ENCODE measurements at regions not wholly inside any gene's neighbourhood (a gene's known extent, or its start where the extent isn't known, plus 50 kb on each side); places are given as distances from the start of the nearest gene placed in this dataset.

DNA sequence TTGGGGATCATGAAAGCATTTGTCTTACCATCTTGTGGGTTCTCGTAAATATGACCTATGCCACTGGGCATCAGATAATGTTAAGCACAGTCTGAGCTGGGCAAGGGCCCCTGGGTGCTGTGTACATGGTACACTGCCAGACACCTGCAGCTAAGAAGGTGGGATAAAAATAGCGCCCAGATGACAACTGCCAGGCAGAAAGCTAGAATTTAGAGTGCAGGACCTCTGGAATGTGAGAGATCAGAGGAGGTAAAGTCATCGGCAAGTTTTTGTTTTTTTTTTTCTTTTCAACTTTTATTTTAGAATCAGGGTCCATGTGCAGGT lies 53.8 kb upstream of the CYRIA start:
- Histone ChIP-seq H2AFZ (replicated peaks) (no peak overlapping the region), H3K27me3 (no peaks in the 10 kb centered on the region), H3K36me3 (no peaks in the 10 kb centered on the region), H3F3A (ENCODE audit: low read depth) (no peaks in the 10 kb centered on the region), H3K9ac (no peak overlapping the region), H3K4me2 (no peak overlapping the region), H3K4me3 (no peak overlapping the region), H3K9me3 (ENCODE audit: low read depth) (no peaks in the 10 kb centered on the region), H3K79me2 (ENCODE audit: low read depth) (no peaks in the 10 kb centered on the region), H3K27ac (no peak overlapping the region), H4K20me1 (ENCODE audit: low read depth) (no peaks in the 10 kb centered on the region), H3K4me1 (peaks cover 4% of the 10 kb centered on the region)
- no peaks in the 10 kb centered on the region for H3K36me3 Mint-ChIP-seq
- no peak overlapping the region for H3K4me3 Mint-ChIP-seq
- H3K27me3 Mint-ChIP-seq (ENCODE audit: insufficient read depth, low read depth) = peaks cover 9% of the 10 kb centered on the region
- TF ChIP-seq EZH2 (IDR thresholded peaks at IDR 0.05) = no peak
- TF ChIP-seq CTCF (IDR thresholded peaks at IDR 0.05) = no peak
- TF ChIP-seq EZH2phosphoT487 (IDR thresholded peaks at IDR 0.05) = no peak
- no peak for DNase-seq (ENCODE audit: low spot score)
- no peak overlapping the region for H3K27ac Mint-ChIP-seq
- no peaks in the 10 kb centered on the region for H3K9me3 Mint-ChIP-seq
- peaks cover 2% of the 10 kb centered on the region for H3K4me1 Mint-ChIP-seq

GRCh38 chr2:16718576-16719484 lies 53.2 kb upstream of the CYRIA start:
- Histone ChIP-seq H3K27me3 (no peaks in the 10 kb centered on the region), H3K36me3 (no peaks in the 10 kb centered on the region), H3K4me1 (no peaks in the 10 kb centered on the region), H3F3A (ENCODE audit: low read depth) (no peaks in the 10 kb centered on the region), H3K9ac (no peak overlapping the region), H4K20me1 (ENCODE audit: low read depth) (no peaks in the 10 kb centered on the region), H3K4me3 (no peak overlapping the region), H3K9me3 (ENCODE audit: low read depth) (no peaks in the 10 kb centered on the region), H3K27ac (no peak overlapping the region), H3K79me2 (ENCODE audit: low read depth) (no peaks in the 10 kb centered on the region), H2AFZ (replicated peaks) (no peak overlapping the region), H3K4me2 (no peak overlapping the region)
- Mint-ChIP-seq H3K4me3 (no peak overlapping the region), H3K36me3 (no peaks in the 10 kb centered on the region), H3K27me3 (ENCODE audit: insufficient read depth, low read depth) (peaks cover 9% of the 10 kb centered on the region), H3K27ac (no peak overlapping the region), H3K4me1 (no peaks in the 10 kb centered on the region), H3K9me3 (no peaks in the 10 kb centered on the region)
- TF ChIP-seq EZH2 (IDR thresholded peaks at IDR 0.05) (no peak), EZH2phosphoT487 (IDR thresholded peaks at IDR 0.05) (no peak), CTCF (IDR thresholded peaks at IDR 0.05) (no peak)
- DNase-seq (ENCODE audit: low spot score) = no peak

- Histone ChIP-seq H3K4me1 (no peaks in the 10 kb centered on the region), H3K79me2 (ENCODE audit: low read depth) (no peaks in the 10 kb centered on the region), H3F3A (ENCODE audit: low read depth) (no peaks in the 10 kb centered on the region), H3K4me3 (no peak overlapping the region), H3K9ac (no peak overlapping the region), H2AFZ (replicated peaks) (no peak overlapping the region), H4K20me1 (ENCODE audit: low read depth) (no peaks in the 10 kb centered on the region), H3K36me3 (no peaks in the 10 kb centered on the region), H3K4me2 (no peak overlapping the region), H3K27ac (no peak overlapping the region), H3K27me3 (no peaks in the 10 kb centered on the region), H3K9me3 (ENCODE audit: low read depth) (no peaks in the 10 kb centered on the region)
- no peak overlapping the region for H3K4me3 Mint-ChIP-seq
- DNase-seq (ENCODE audit: low spot score) = no peak
- H3K27me3 Mint-ChIP-seq (ENCODE audit: insufficient read depth, low read depth) = peaks cover 9% of the 10 kb centered on the region
- TF ChIP-seq EZH2 (IDR thresholded peaks at IDR 0.05) = no peak
- TF ChIP-seq EZH2phosphoT487 (IDR thresholded peaks at IDR 0.05) = no peak
- TF ChIP-seq CTCF (IDR thresholded peaks at IDR 0.05) = no peak
- peak overlapping the region; percentile 21 for H3K27ac Mint-ChIP-seq
- no peaks in the 10 kb centered on the region for H3K4me1 Mint-ChIP-seq
- H3K9me3 Mint-ChIP-seq = no peaks in the 10 kb centered on the region
- H3K36me3 Mint-ChIP-seq = no peaks in the 10 kb centered on the region
These were observed 51.8 kb upstream of the CYRIA start for GRCh38 chr2:16717477-16717876.

All from neural progenitor cell (in vitro differentiated cells).